PC-9 (cell line): ENCODE measurements at regions not wholly inside any gene's neighbourhood (a gene's known extent, or its start where the extent isn't known, plus 50 kb on each side); places are given as distances from the start of the nearest gene placed in this dataset.

Experiments
- CTCF ChIP-seq: fragments of 200-600 bp; sonication (generic); conservative IDR thresholded peaks from 2 replicates; pipeline ENCODE4 v1.6.1; 2017; ENCODE audit warnings: mixed run types, antibody characterized with exemption, mild to moderate bottlenecking, moderate library complexity
- EZH2 ChIP-seq: fragments of 200-600 bp; sonication (generic); IDR thresholded peaks from 2 replicates; pipeline ENCODE4 v1.8.0; 2017; ENCODE audit warnings: antibody characterized with exemption, low read depth

GRCh38 chr5:104084896-104085295 is 522.3 kb upstream of the NUDT12 start:
- no peak for TF ChIP-seq CTCF
- TF ChIP-seq EZH2 = no peak
